ENCODE measurements at regions not wholly inside any gene's neighbourhood (a gene's known extent, or its start where the extent isn't known, plus 50 kb on each side); places are given as distances from the start of the nearest gene placed in this dataset.
A peak's percentile ranks its signal among the peaks of the same experiment; 100 is the strongest.

DNA sequence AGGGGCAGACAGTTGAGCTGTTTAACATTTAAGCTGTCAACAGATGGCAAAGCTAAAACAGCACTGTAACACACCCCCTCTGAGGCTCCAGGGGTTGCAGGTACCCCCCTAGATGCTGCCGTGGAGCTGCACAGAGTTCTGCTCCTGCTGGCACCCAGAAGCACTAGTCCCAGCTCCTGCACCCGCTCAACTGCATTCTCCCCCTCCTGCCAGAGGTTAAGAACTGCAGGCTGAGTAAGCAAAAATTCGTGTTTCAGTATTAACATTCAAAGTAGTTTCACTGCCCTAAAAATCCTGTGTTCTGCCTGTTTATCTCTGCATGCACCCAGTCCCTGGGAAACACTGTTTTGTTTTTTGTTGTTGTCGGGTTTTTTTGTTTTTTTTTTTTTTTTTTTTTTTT is 790.8 kb upstream of the KCND2 start:
- DNase-seq, result peak in 2 of 3 donors; percentile 3
- H3K27me3 ChIP-seq (replicated peaks in 2 of 5; ENCODE audit: control insufficient read depth in 4 of 5, insufficient read depth in 5 of 5, low read length in 4 of 5), result no peaks in the 10 kb centered on the region
- H3K9me3 ChIP-seq (ENCODE audit: control extremely low read depth in 1 of 5, control insufficient read depth in 4 of 5, insufficient read depth in 2 of 5, low read depth in 1 of 5, low read length in 4 of 5), result no peaks in the 10 kb centered on the region
- H3K36me3 ChIP-seq (ENCODE audit: control insufficient read depth in 4 of 4, insufficient read depth in 4 of 4, low read length in 3 of 4), result no peaks in the 10 kb centered on the region
- POLR2A ChIA-PET, result no interaction called here
- H3K27ac ChIP-seq (ENCODE audit: insufficient read depth in 1 of 2, low read depth in 1 of 2, low read length in 2 of 2, poor library complexity in 1 of 2, severe bottlenecking in 2 of 2), result no peak overlapping the region
- WGBS (ENCODE audit: insufficient coverage), result 22% methylated on average over 3 of the region's 4 CpGs
- H3K4me3 ChIP-seq (ENCODE audit: control insufficient read depth in 1 of 7, extremely low read depth in 1 of 7, insufficient read depth in 4 of 7, low read depth in 2 of 7, low read length in 6 of 7), result no peak overlapping the region
- H3K4me1 ChIP-seq (ENCODE audit: control extremely low read depth in 1 of 4, control insufficient read depth in 4 of 4, insufficient read depth in 4 of 4, low read length in 3 of 4), result no peaks in the 10 kb centered on the region
- CTCF ChIA-PET, result no interaction called here

DNA sequence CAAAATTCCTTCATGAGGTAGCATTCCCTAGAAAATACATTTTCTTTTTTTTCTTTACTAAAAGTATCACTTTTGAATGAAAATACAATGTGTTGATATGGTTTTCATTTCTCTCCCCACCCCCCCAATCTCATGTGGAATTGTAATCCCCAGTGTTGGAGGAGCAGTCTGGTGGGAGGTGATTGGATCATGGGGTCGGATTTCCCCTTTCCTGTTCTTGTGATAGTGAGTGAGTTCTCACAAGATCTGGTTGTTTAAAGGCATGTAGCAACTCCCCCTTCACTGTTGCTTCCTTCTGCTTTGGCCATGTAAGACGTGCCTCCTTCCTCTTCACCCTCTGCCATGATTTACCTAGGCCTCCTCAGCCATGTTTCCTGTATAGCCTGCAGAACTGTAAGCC is 790.3 kb upstream of the KCND2 start:
- Histone ChIP-seq H3K27me3 (replicated peaks in 2 of 5; ENCODE audit: control insufficient read depth in 4 of 5, insufficient read depth in 5 of 5, low read length in 4 of 5) (no peaks in the 10 kb centered on the region), H3K27ac (ENCODE audit: insufficient read depth in 1 of 2, low read depth in 1 of 2, low read length in 2 of 2, poor library complexity in 1 of 2, severe bottlenecking in 2 of 2) (no peak overlapping the region), H3K9me3 (ENCODE audit: control extremely low read depth in 1 of 5, control insufficient read depth in 4 of 5, insufficient read depth in 2 of 5, low read depth in 1 of 5, low read length in 4 of 5) (no peaks in the 10 kb centered on the region), H3K4me3 (ENCODE audit: control insufficient read depth in 1 of 7, extremely low read depth in 1 of 7, insufficient read depth in 4 of 7, low read depth in 2 of 7, low read length in 6 of 7) (no peak overlapping the region), H3K36me3 (ENCODE audit: control insufficient read depth in 4 of 4, insufficient read depth in 4 of 4, low read length in 3 of 4) (no peaks in the 10 kb centered on the region), H3K4me1 (ENCODE audit: control extremely low read depth in 1 of 4, control insufficient read depth in 4 of 4, insufficient read depth in 4 of 4, low read length in 3 of 4) (no peaks in the 10 kb centered on the region)
- CTCF ChIA-PET, result no interaction called here
- WGBS (ENCODE audit: insufficient coverage), result 0% methylated on average over 1 of the region's 2 CpGs
- POLR2A ChIA-PET, result interaction anchor here (0.6 kb wide), 1 partner anchor 32 kb away, joined by 3 read pairs; no protein-coding TSS in a partner anchor
- DNase-seq, result no peak

DNA sequence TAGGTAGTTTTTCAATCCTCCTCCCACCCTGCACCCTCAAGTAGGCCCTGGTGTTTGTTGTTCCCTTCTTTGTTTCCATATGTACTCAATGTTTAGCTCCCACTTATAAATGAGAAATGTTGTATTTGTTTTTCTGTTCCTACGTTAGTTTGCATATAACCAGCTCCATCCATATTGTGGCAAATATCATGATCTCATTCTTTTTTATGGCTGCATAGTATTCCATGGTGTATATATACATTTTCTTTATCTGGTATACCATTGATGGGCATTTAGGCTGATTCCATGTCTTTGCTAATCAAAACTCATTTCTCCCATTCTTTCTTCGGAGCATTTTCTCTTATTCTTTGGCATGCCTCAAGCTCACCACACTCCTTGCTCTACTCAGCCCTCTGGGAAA is 789.6 kb upstream of the KCND2 start:
- ChIA-PET POLR2A (interaction anchor here (0.6 kb wide), 1 partner anchor 31 kb away, joined by 3 read pairs; no protein-coding TSS in a partner anchor), CTCF (no interaction called here)
- no peaks in the 10 kb centered on the region for H3K36me3 ChIP-seq (ENCODE audit: control insufficient read depth in 4 of 4, insufficient read depth in 4 of 4, low read length in 3 of 4)
- H3K9me3 ChIP-seq (ENCODE audit: control extremely low read depth in 1 of 5, control insufficient read depth in 4 of 5, insufficient read depth in 2 of 5, low read depth in 1 of 5, low read length in 4 of 5), result no peaks in the 10 kb centered on the region
- H3K27ac ChIP-seq (ENCODE audit: insufficient read depth in 1 of 2, low read depth in 1 of 2, low read length in 2 of 2, poor library complexity in 1 of 2, severe bottlenecking in 2 of 2), result no peak overlapping the region
- no peaks in the 10 kb centered on the region for H3K27me3 ChIP-seq (replicated peaks in 2 of 5; ENCODE audit: control insufficient read depth in 4 of 5, insufficient read depth in 5 of 5, low read length in 4 of 5)
- no peak for DNase-seq
- no peak overlapping the region for H3K4me3 ChIP-seq (ENCODE audit: control insufficient read depth in 1 of 7, extremely low read depth in 1 of 7, insufficient read depth in 4 of 7, low read depth in 2 of 7, low read length in 6 of 7)
- WGBS (ENCODE audit: insufficient coverage), result no CpG with 5 or more reads among the region's 2 CpGs
- no peaks in the 10 kb centered on the region for H3K4me1 ChIP-seq (ENCODE audit: control extremely low read depth in 1 of 4, control insufficient read depth in 4 of 4, insufficient read depth in 4 of 4, low read length in 3 of 4)

DNA sequence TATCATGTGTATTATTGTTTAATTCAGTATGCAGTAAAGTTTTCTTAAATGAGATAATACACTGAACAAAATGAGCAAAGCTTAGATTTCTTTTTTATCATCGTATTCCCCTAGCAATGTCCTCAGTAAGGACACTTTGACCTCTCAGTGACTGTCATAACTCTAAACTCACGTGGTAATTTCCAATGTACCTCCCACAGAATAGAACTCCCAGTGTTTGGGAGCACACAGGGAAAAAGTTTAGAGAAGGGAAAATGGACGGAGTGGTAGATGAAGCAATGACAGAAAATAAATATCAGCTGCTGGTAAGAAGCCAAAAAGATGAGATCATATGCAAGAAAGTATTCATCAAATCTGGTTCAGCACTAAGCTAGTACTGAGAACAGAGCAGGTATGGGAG is 758.6 kb upstream of the KCND2 start:
- no peak overlapping the region for H3K27ac ChIP-seq (ENCODE audit: insufficient read depth in 1 of 2, low read depth in 1 of 2, low read length in 2 of 2, poor library complexity in 1 of 2, severe bottlenecking in 2 of 2)
- ChIA-PET POLR2A (interaction anchor here (0.6 kb wide), 1 partner anchor 31 kb away, joined by 3 read pairs; no protein-coding TSS in a partner anchor), CTCF (no interaction called here)
- H3K4me3 ChIP-seq (ENCODE audit: control insufficient read depth in 1 of 7, extremely low read depth in 1 of 7, insufficient read depth in 4 of 7, low read depth in 2 of 7, low read length in 6 of 7), result no peak overlapping the region
- no peaks in the 10 kb centered on the region for H3K4me1 ChIP-seq (ENCODE audit: control extremely low read depth in 1 of 4, control insufficient read depth in 4 of 4, insufficient read depth in 4 of 4, low read length in 3 of 4)
- 63% methylated on average over 3 of the region's 3 CpGs for WGBS (ENCODE audit: insufficient coverage)
- no peaks in the 10 kb centered on the region for H3K27me3 ChIP-seq (replicated peaks in 2 of 5; ENCODE audit: control insufficient read depth in 4 of 5, insufficient read depth in 5 of 5, low read length in 4 of 5)
- no peak for DNase-seq
- H3K9me3 ChIP-seq (ENCODE audit: control extremely low read depth in 1 of 5, control insufficient read depth in 4 of 5, insufficient read depth in 2 of 5, low read depth in 1 of 5, low read length in 4 of 5), result no peaks in the 10 kb centered on the region
- no peaks in the 10 kb centered on the region for H3K36me3 ChIP-seq (ENCODE audit: control insufficient read depth in 4 of 4, insufficient read depth in 4 of 4, low read length in 3 of 4)

DNA sequence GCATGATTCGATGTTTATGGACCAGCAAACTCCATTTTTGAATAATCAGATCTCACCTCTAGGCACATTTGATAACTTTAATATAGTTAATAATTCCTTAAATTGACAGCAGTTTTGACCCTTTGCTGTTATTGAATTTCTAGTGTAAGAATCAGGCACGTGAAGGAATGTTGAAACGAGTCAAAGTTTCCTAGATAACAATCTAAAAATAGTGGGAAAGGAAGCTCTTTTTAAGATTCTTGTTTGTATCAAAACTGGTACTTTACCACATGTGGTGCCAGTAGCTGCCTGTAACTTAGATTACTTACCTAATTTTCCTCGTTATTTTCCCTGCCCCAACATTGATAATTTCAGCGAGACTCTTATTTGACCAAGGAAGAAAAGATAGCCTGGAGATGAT is 757.8 kb upstream of the KCND2 start:
- ChIA-PET POLR2A (no interaction called here), CTCF (no interaction called here)
- Histone ChIP-seq H3K36me3 (ENCODE audit: control insufficient read depth in 4 of 4, insufficient read depth in 4 of 4, low read length in 3 of 4) (no peaks in the 10 kb centered on the region), H3K27ac (ENCODE audit: insufficient read depth in 1 of 2, low read depth in 1 of 2, low read length in 2 of 2, poor library complexity in 1 of 2, severe bottlenecking in 2 of 2) (no peak overlapping the region), H3K9me3 (ENCODE audit: control extremely low read depth in 1 of 5, control insufficient read depth in 4 of 5, insufficient read depth in 2 of 5, low read depth in 1 of 5, low read length in 4 of 5) (no peaks in the 10 kb centered on the region), H3K4me3 (ENCODE audit: control insufficient read depth in 1 of 7, extremely low read depth in 1 of 7, insufficient read depth in 4 of 7, low read depth in 2 of 7, low read length in 6 of 7) (no peak overlapping the region), H3K27me3 (replicated peaks in 2 of 5; ENCODE audit: control insufficient read depth in 4 of 5, insufficient read depth in 5 of 5, low read length in 4 of 5) (no peaks in the 10 kb centered on the region), H3K4me1 (ENCODE audit: control extremely low read depth in 1 of 4, control insufficient read depth in 4 of 4, insufficient read depth in 4 of 4, low read length in 3 of 4) (no peaks in the 10 kb centered on the region)
- WGBS (ENCODE audit: insufficient coverage), result 40% methylated on average over 2 of the region's 5 CpGs
- DNase-seq, result no peak

DNA sequence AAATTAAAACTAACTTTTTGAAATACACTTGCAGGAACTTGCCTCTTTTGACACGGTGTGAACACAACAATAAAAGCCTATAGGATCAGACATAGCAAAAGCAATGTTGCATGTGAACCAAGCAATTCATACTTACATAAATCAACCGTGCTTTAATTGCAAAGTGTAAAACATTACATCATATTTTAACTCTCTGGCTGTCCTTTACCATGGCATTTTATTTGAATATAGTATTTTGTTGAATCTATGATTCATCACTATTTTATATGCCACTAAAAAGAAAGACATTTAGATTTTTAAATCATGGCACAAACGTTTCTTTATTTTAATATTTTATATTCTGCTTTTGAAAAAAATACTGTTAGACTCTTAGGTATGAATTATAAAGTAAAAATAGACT is 757.0 kb upstream of the KCND2 start:
- Histone ChIP-seq H3K27me3 (replicated peaks in 2 of 5; ENCODE audit: control insufficient read depth in 4 of 5, insufficient read depth in 5 of 5, low read length in 4 of 5) (no peaks in the 10 kb centered on the region), H3K9me3 (ENCODE audit: control extremely low read depth in 1 of 5, control insufficient read depth in 4 of 5, insufficient read depth in 2 of 5, low read depth in 1 of 5, low read length in 4 of 5) (no peaks in the 10 kb centered on the region), H3K4me1 (ENCODE audit: control extremely low read depth in 1 of 4, control insufficient read depth in 4 of 4, insufficient read depth in 4 of 4, low read length in 3 of 4) (no peaks in the 10 kb centered on the region), H3K4me3 (ENCODE audit: control insufficient read depth in 1 of 7, extremely low read depth in 1 of 7, insufficient read depth in 4 of 7, low read depth in 2 of 7, low read length in 6 of 7) (no peak overlapping the region), H3K27ac (ENCODE audit: insufficient read depth in 1 of 2, low read depth in 1 of 2, low read length in 2 of 2, poor library complexity in 1 of 2, severe bottlenecking in 2 of 2) (no peak overlapping the region), H3K36me3 (ENCODE audit: control insufficient read depth in 4 of 4, insufficient read depth in 4 of 4, low read length in 3 of 4) (no peaks in the 10 kb centered on the region)
- no peak for DNase-seq
- no CpG with 5 or more reads among the region's 3 CpGs for WGBS (ENCODE audit: insufficient coverage)
- POLR2A ChIA-PET, result no interaction called here
- CTCF ChIA-PET, result no interaction called here

DNA sequence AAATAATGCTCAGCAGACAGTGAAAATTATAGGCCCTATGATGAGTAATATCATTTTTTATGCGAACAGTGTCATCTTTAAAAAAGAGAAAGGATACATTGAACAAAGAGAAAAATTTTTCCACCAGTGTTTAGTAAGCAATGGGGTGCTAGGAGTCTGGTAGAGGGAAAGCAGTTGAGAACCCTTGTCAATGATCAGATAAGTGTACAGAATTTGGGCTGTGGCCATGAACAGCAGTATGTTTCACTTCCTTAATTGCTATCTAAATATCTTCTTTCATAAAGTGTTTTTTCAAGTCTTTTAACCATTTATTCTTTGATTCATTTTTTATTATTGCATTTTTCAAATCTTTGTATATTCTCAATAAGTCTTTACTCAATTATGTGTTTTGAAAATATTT is 750.7 kb upstream of the KCND2 start:
- 100% methylated on average over 1 of the region's 1 CpG for WGBS (ENCODE audit: insufficient coverage)
- no peaks in the 10 kb centered on the region for H3K4me1 ChIP-seq (ENCODE audit: control extremely low read depth in 1 of 4, control insufficient read depth in 4 of 4, insufficient read depth in 4 of 4, low read length in 3 of 4)
- H3K36me3 ChIP-seq (ENCODE audit: control insufficient read depth in 4 of 4, insufficient read depth in 4 of 4, low read length in 3 of 4), result no peaks in the 10 kb centered on the region
- H3K27me3 ChIP-seq (replicated peaks in 2 of 5; ENCODE audit: control insufficient read depth in 4 of 5, insufficient read depth in 5 of 5, low read length in 4 of 5), result no peaks in the 10 kb centered on the region
- no peak overlapping the region for H3K27ac ChIP-seq (ENCODE audit: insufficient read depth in 1 of 2, low read depth in 1 of 2, low read length in 2 of 2, poor library complexity in 1 of 2, severe bottlenecking in 2 of 2)
- ChIA-PET CTCF (no interaction called here), POLR2A (no interaction called here)
- H3K9me3 ChIP-seq (ENCODE audit: control extremely low read depth in 1 of 5, control insufficient read depth in 4 of 5, insufficient read depth in 2 of 5, low read depth in 1 of 5, low read length in 4 of 5), result no peaks in the 10 kb centered on the region
- no peak for DNase-seq
- no peak overlapping the region for H3K4me3 ChIP-seq (ENCODE audit: control insufficient read depth in 1 of 7, extremely low read depth in 1 of 7, insufficient read depth in 4 of 7, low read depth in 2 of 7, low read length in 6 of 7)
